ENCODE measurements at regions not wholly inside any gene's neighbourhood (a gene's known extent, or its start where the extent isn't known, plus 50 kb on each side); places are given as distances from the start of the nearest gene placed in this dataset.

- intact Hi-C loops (cut with micrococcal nuclease), result no loop called here
- Mint-ChIP-seq H3K27me3 (no peaks in the 10 kb centered on the region), H3K27ac (no peak overlapping the region), H3K4me1 (no peaks in the 10 kb centered on the region), H3K9me3 (peaks cover 0 to 7% (median 2%) of the 10 kb centered on the region in 11 donors), H3K36me3 (no peaks in the 10 kb centered on the region), H3K4me3 (no peak overlapping the region)
- Histone ChIP-seq H3K27me3 (ENCODE audit: control insufficient read depth in 2 of 2, insufficient read depth in 2 of 2, low read length in 2 of 2) (no peaks in the 10 kb centered on the region), H3K36me3 (ENCODE audit: control insufficient read depth in 2 of 3, insufficient read depth in 3 of 3, low read length in 3 of 3) (no peaks in the 10 kb centered on the region), H3K4me3 (ENCODE audit: low read length) (no peak overlapping the region), H3K9me3 (ENCODE audit: control insufficient read depth in 2 of 3, low read length in 3 of 3) (no peaks in the 10 kb centered on the region), H3K27ac (ENCODE audit: low read depth, low read length) (no peak overlapping the region), H3K4me1 (ENCODE audit: control insufficient read depth in 2 of 2, insufficient read depth in 2 of 2, low read length in 2 of 2) (no peaks in the 10 kb centered on the region)
- DNase-seq (no peak), ATAC-seq (no peak)
- CTCF ChIA-PET, result no interaction called here
- POLR2A ChIA-PET, result no interaction called here
These were observed 1037.6 kb downstream of the DSC3 start for GRCh38 chr18:30004965-30005364.

GRCh38 chr18:29982218-29982617, 1060.3 kb downstream of the DSC3 start:
- H3K4me3 Mint-ChIP-seq, result no peak overlapping the region

GRCh38 chr18:29979881-29980280, 1062.7 kb downstream of the DSC3 start:
- peaks cover 2 to 27% (median 5%) of the 10 kb centered on the region in 11 donors for H3K9me3 Mint-ChIP-seq
- peaks cover 0 to 4% (median 0%) of the 10 kb centered on the region in 5 donors for H3K36me3 Mint-ChIP-seq
- DNase-seq, result no peak
- H3K4me1 Mint-ChIP-seq, result no peaks in the 10 kb centered on the region
- H3K4me3 ChIP-seq (ENCODE audit: low read length), result no peak overlapping the region
- H3K27me3 Mint-ChIP-seq, result no peaks in the 10 kb centered on the region
- ChIA-PET POLR2A (no interaction called here), CTCF (no interaction called here)
- intact Hi-C loops (cut with micrococcal nuclease), result no loop called here
- no peak for ATAC-seq
- H3K27ac Mint-ChIP-seq, result no peak overlapping the region
- H3K36me3 ChIP-seq (ENCODE audit: control insufficient read depth in 2 of 3, insufficient read depth in 3 of 3, low read length in 3 of 3), result no peaks in the 10 kb centered on the region
- H3K4me1 ChIP-seq (ENCODE audit: control insufficient read depth in 2 of 2, insufficient read depth in 2 of 2, low read length in 2 of 2), result no peaks in the 10 kb centered on the region
- H3K9me3 ChIP-seq (ENCODE audit: control insufficient read depth in 2 of 3, low read length in 3 of 3), result peaks cover 0 to 4% (median 4%) of the 10 kb centered on the region in 3 experiments
- no peaks in the 10 kb centered on the region for H3K27me3 ChIP-seq (ENCODE audit: control insufficient read depth in 2 of 2, insufficient read depth in 2 of 2, low read length in 2 of 2)
- H3K27ac ChIP-seq (ENCODE audit: low read depth, low read length), result no peak overlapping the region
- H3K4me3 Mint-ChIP-seq, result no peak overlapping the region

More at GRCh38 chr18:29982218-29982617, 1060.3 kb downstream of the DSC3 start:
- H3K4me1 Mint-ChIP-seq, result no peaks in the 10 kb centered on the region
- H3K27ac Mint-ChIP-seq, result no peak overlapping the region
- DNase-seq (no peak), ATAC-seq (no peak)
- Histone ChIP-seq H3K4me3 (ENCODE audit: low read length) (no peak overlapping the region), H3K36me3 (ENCODE audit: control insufficient read depth in 2 of 3, insufficient read depth in 3 of 3, low read length in 3 of 3) (no peaks in the 10 kb centered on the region), H3K9me3 (ENCODE audit: control insufficient read depth in 2 of 3, low read length in 3 of 3) (peaks cover 0 to 12% (median 4%) of the 10 kb centered on the region in 3 experiments), H3K27me3 (ENCODE audit: control insufficient read depth in 2 of 2, insufficient read depth in 2 of 2, low read length in 2 of 2) (no peaks in the 10 kb centered on the region), H3K4me1 (ENCODE audit: control insufficient read depth in 2 of 2, insufficient read depth in 2 of 2, low read length in 2 of 2) (no peaks in the 10 kb centered on the region), H3K27ac (ENCODE audit: low read depth, low read length) (no peak overlapping the region)
- intact Hi-C loops (cut with micrococcal nuclease), result no loop called here
- no peaks in the 10 kb centered on the region for H3K27me3 Mint-ChIP-seq
- ChIA-PET CTCF (no interaction called here), POLR2A (no interaction called here)
- H3K9me3 Mint-ChIP-seq, result peaks cover 2 to 31% (median 9%) of the 10 kb centered on the region in 11 donors
- H3K36me3 Mint-ChIP-seq, result peaks cover 0 to 4% (median 0%) of the 10 kb centered on the region in 5 donors

- intact Hi-C loops (cut with micrococcal nuclease), result no loop called here
- POLR2A ChIA-PET, result no interaction called here
- peaks cover 0 to 29% (median 3%) of the 10 kb centered on the region in 11 donors for H3K9me3 Mint-ChIP-seq
These were observed 1072.7 kb downstream of the DSC3 start for GRCh38 chr18:29969876-29970275.

GRCh38 chr18:29962579-29962978, 1080.0 kb downstream of the DSC3 start:
- Histone ChIP-seq H3K9me3 (ENCODE audit: control insufficient read depth in 2 of 3, low read length in 3 of 3) (no peaks in the 10 kb centered on the region), H3K36me3 (ENCODE audit: control insufficient read depth in 2 of 3, insufficient read depth in 3 of 3, low read length in 3 of 3) (no peaks in the 10 kb centered on the region), H3K4me3 (ENCODE audit: low read length) (no peak overlapping the region), H3K27me3 (ENCODE audit: control insufficient read depth in 2 of 2, insufficient read depth in 2 of 2, low read length in 2 of 2) (no peaks in the 10 kb centered on the region), H3K4me1 (ENCODE audit: control insufficient read depth in 2 of 2, insufficient read depth in 2 of 2, low read length in 2 of 2) (no peaks in the 10 kb centered on the region), H3K27ac (ENCODE audit: low read depth, low read length) (no peak overlapping the region)
- Mint-ChIP-seq H3K9me3 (peaks cover 0 to 9% (median 3%) of the 10 kb centered on the region in 11 donors), H3K27me3 (no peaks in the 10 kb centered on the region), H3K4me1 (no peaks in the 10 kb centered on the region), H3K36me3 (no peaks in the 10 kb centered on the region), H3K27ac (no peak overlapping the region), H3K4me3 (no peak overlapping the region)
- no peak for ATAC-seq
- ChIA-PET CTCF (no interaction called here), POLR2A (no interaction called here)
- intact Hi-C loops (cut with micrococcal nuclease), result no loop called here
- no peak for DNase-seq

More at GRCh38 chr18:29969876-29970275, 1072.7 kb downstream of the DSC3 start:
- H3K4me3 ChIP-seq (ENCODE audit: low read length), result no peak overlapping the region
- DNase-seq, result no peak
- no peaks in the 10 kb centered on the region for H3K9me3 ChIP-seq (ENCODE audit: control insufficient read depth in 2 of 3, low read length in 3 of 3)
- no peaks in the 10 kb centered on the region for H3K27me3 ChIP-seq (ENCODE audit: control insufficient read depth in 2 of 2, insufficient read depth in 2 of 2, low read length in 2 of 2)
- H3K27ac ChIP-seq (ENCODE audit: low read depth, low read length), result no peak overlapping the region
- ATAC-seq, result no peak
- CTCF ChIA-PET, result no interaction called here
- no peaks in the 10 kb centered on the region for H3K4me1 Mint-ChIP-seq
- H3K27ac Mint-ChIP-seq, result no peak overlapping the region
- no peaks in the 10 kb centered on the region for H3K27me3 Mint-ChIP-seq
- no peaks in the 10 kb centered on the region for H3K36me3 ChIP-seq (ENCODE audit: control insufficient read depth in 2 of 3, insufficient read depth in 3 of 3, low read length in 3 of 3)
- H3K4me1 ChIP-seq (ENCODE audit: control insufficient read depth in 2 of 2, insufficient read depth in 2 of 2, low read length in 2 of 2), result no peaks in the 10 kb centered on the region
- H3K4me3 Mint-ChIP-seq, result no peak overlapping the region
- H3K36me3 Mint-ChIP-seq, result no peaks in the 10 kb centered on the region

GRCh38 chr18:29960539-29960938, 1082.0 kb downstream of the DSC3 start:
- no peak overlapping the region for H3K4me3 Mint-ChIP-seq
- H3K27me3 Mint-ChIP-seq, result no peaks in the 10 kb centered on the region

GRCh38 chr18:29930231-29930630, 1112.3 kb downstream of the DSC3 start:
- ATAC-seq (no peak), DNase-seq (no peak)
- H3K9me3 Mint-ChIP-seq, result peaks cover 0 to 30% (median 8%) of the 10 kb centered on the region in 11 donors
- H3K27ac Mint-ChIP-seq, result no peak overlapping the region
- H3K4me1 Mint-ChIP-seq, result no peaks in the 10 kb centered on the region
- H3K4me3 Mint-ChIP-seq, result no peak overlapping the region
- peaks cover 0 to 4% (median 0%) of the 10 kb centered on the region in 3 experiments for H3K9me3 ChIP-seq (ENCODE audit: control insufficient read depth in 2 of 3, low read length in 3 of 3)
- H3K36me3 ChIP-seq (ENCODE audit: control insufficient read depth in 2 of 3, insufficient read depth in 3 of 3, low read length in 3 of 3), result no peaks in the 10 kb centered on the region
- intact Hi-C loops (cut with micrococcal nuclease), result no loop called here
- no peaks in the 10 kb centered on the region for H3K27me3 Mint-ChIP-seq
- ChIA-PET CTCF (no interaction called here), POLR2A (no interaction called here)
- no peaks in the 10 kb centered on the region for H3K4me1 ChIP-seq (ENCODE audit: control insufficient read depth in 2 of 2, insufficient read depth in 2 of 2, low read length in 2 of 2)
- H3K27ac ChIP-seq (ENCODE audit: low read depth, low read length), result no peak overlapping the region
- peaks cover 0 to 10% (median 0%) of the 10 kb centered on the region in 5 donors for H3K36me3 Mint-ChIP-seq
- H3K27me3 ChIP-seq (ENCODE audit: control insufficient read depth in 2 of 2, insufficient read depth in 2 of 2, low read length in 2 of 2), result no peaks in the 10 kb centered on the region
- no peak overlapping the region for H3K4me3 ChIP-seq (ENCODE audit: low read length)

More at GRCh38 chr18:29960539-29960938, 1082.0 kb downstream of the DSC3 start:
- no peaks in the 10 kb centered on the region for H3K9me3 ChIP-seq (ENCODE audit: control insufficient read depth in 2 of 3, low read length in 3 of 3)
- POLR2A ChIA-PET, result no interaction called here
- no peaks in the 10 kb centered on the region for H3K36me3 ChIP-seq (ENCODE audit: control insufficient read depth in 2 of 3, insufficient read depth in 3 of 3, low read length in 3 of 3)
- intact Hi-C loops (cut with micrococcal nuclease), result no loop called here
- no peaks in the 10 kb centered on the region for H3K27me3 ChIP-seq (ENCODE audit: control insufficient read depth in 2 of 2, insufficient read depth in 2 of 2, low read length in 2 of 2)
- Mint-ChIP-seq H3K9me3 (peaks cover 0 to 12% (median 3%) of the 10 kb centered on the region in 11 donors), H3K36me3 (no peaks in the 10 kb centered on the region), H3K4me1 (no peaks in the 10 kb centered on the region), H3K27ac (no peak overlapping the region)
- no peak overlapping the region for H3K4me3 ChIP-seq (ENCODE audit: low read length)
- ATAC-seq (no peak), DNase-seq (no peak)
- CTCF ChIA-PET, result no interaction called here
- no peaks in the 10 kb centered on the region for H3K4me1 ChIP-seq (ENCODE audit: control insufficient read depth in 2 of 2, insufficient read depth in 2 of 2, low read length in 2 of 2)
- no peak overlapping the region for H3K27ac ChIP-seq (ENCODE audit: low read depth, low read length)

All from naive thymus-derived CD4-positive, alpha-beta T cell (primary cell).